AG04449 (cell line): ENCODE measurements at regions not wholly inside any gene's neighbourhood (a gene's known extent, or its start where the extent isn't known, plus 50 kb on each side); places are given as distances from the start of the nearest gene placed in this dataset.

ENCODE experiments used
- CTCF ChIA-PET: fragments of 350-600 bp; formaldehyde crosslinking; extraction: SDS; loops from one replicate; lab custom pipeline; 2021; ENCODE audit warnings: antibody characterized with exemption; lab: Yijun Ruan, JAX
- POLR2A ChIA-PET: fragments of 400-600, 350-600 bp; formaldehyde crosslinking; extraction: SDS; loops from one replicate; lab custom pipeline; 2020; ENCODE audit warnings: antibody characterized with exemption, inconsistent platforms; lab: Yijun Ruan, JAX
- DNase-seq: peaks from one replicate; pipeline ENCODE4 v3.0.0-alpha.2; 2010; ENCODE audit warnings: low read depth, low spot score
- H3K4me3 ChIP-seq: 2 replicates; pipeline ENCODE4 v1.5.1; 2011; ENCODE audit warnings: low read depth, mild to moderate bottlenecking, control low read depth, low read length
- CTCF ChIP-seq: IDR thresholded peaks from one replicate; pipeline ENCODE4 v1.5.1; 2011; ENCODE audit warnings: mild to moderate bottlenecking, moderate library complexity, low read length, control low read depth, inconsistent platforms; ENCODE audit not compliant: insufficient read depth; ENCODE audit errors: missing control alignments

GRCh38 chr16:51433599-51433998 lies 282.5 kb upstream of the SALL1 start:
- TF ChIP-seq CTCF: no peak
- ChIA-PET POLR2A (no interaction called here), CTCF (interaction anchor here (0.6 kb wide), 1 partner anchor 384 kb away, joined by 3 read pairs; no protein-coding TSS in a partner anchor)
- no peak overlapping the region for H3K4me3 ChIP-seq
- DNase-seq: no peak

GRCh38 chr16:51431517-51432241 lies 280.6 kb upstream of the SALL1 start:
- no peak overlapping the region for H3K4me3 ChIP-seq
- TF ChIP-seq CTCF: no peak
- peak; percentile 95 for DNase-seq
- CTCF ChIA-PET: no interaction called here
- POLR2A ChIA-PET: no interaction called here

GRCh38 chr16:51430716-51431369 lies 279.8 kb upstream of the SALL1 start:
- H3K4me3 ChIP-seq: no peak overlapping the region
- no peak for DNase-seq
- no peak for TF ChIP-seq CTCF
- ChIA-PET CTCF (interaction anchor here (1.0 kb wide), 1 partner anchor 28 kb away, joined by 3 read pairs; no protein-coding TSS in a partner anchor), POLR2A (no interaction called here)

- no peak overlapping the region for H3K4me3 ChIP-seq
- POLR2A ChIA-PET: no interaction called here
- CTCF ChIA-PET: no interaction called here
- no peak for DNase-seq
- no peak for TF ChIP-seq CTCF
These were observed 278.0 kb upstream of the SALL1 start for GRCh38 chr16:51429041-51429440.

- no peak overlapping the region for H3K4me3 ChIP-seq
- DNase-seq: no peak
- no peak for TF ChIP-seq CTCF
- ChIA-PET POLR2A (no interaction called here), CTCF (no interaction called here)
These were observed 276.0 kb upstream of the SALL1 start for GRCh38 chr16:51427085-51427484.

GRCh38 chr16:51426276-51426675 lies 275.2 kb upstream of the SALL1 start:
- no peak for TF ChIP-seq CTCF
- DNase-seq: no peak
- ChIA-PET POLR2A (no interaction called here), CTCF (no interaction called here)
- H3K4me3 ChIP-seq: no peak overlapping the region
